ENCODE measurements at regions not wholly inside any gene's neighbourhood (a gene's known extent, or its start where the extent isn't known, plus 50 kb on each side); places are given as distances from the start of the nearest gene placed in this dataset.
A peak's percentile ranks its signal among the peaks of the same experiment; 100 is the strongest.

DNA sequence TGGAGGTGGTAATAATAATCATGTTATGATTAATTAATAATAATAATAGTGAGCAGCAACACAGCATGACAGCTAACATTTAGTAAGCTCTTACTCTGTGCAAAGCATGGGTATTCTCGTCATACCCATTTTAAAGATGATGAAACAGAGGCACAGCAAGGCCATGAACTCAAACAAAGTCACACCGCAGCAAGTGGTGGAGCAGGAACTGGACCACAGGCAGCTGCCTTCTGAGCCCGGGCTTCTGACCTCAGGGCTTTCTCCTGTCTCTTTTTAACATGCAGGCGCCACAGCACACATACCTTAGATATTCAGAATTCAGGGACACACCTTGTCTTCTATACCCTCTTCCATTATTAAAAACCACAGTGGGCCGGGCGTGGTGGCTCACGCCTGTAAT, 50.7 kb upstream of the SPATA12 start:
- no peak for TF ChIP-seq CTCF (IDR thresholded peaks at IDR 0.05; ENCODE audit: insufficient read depth, low read depth, low read length)
- DNase-seq (ENCODE audit: low read depth) = no peak
- H3K4me3 ChIP-seq (ENCODE audit: low read depth, low read length) = no peak overlapping the region

- TF ChIP-seq CTCF (IDR thresholded peaks at IDR 0.05; ENCODE audit: insufficient read depth, low read depth, low read length) = no peak
- peak; percentile 38 for DNase-seq (ENCODE audit: low read depth)
- no peak overlapping the region for H3K4me3 ChIP-seq (ENCODE audit: low read depth, low read length)
These were observed 51.1 kb upstream of the SPATA12 start for GRCh38 chr3:57009367-57009766.

DNA sequence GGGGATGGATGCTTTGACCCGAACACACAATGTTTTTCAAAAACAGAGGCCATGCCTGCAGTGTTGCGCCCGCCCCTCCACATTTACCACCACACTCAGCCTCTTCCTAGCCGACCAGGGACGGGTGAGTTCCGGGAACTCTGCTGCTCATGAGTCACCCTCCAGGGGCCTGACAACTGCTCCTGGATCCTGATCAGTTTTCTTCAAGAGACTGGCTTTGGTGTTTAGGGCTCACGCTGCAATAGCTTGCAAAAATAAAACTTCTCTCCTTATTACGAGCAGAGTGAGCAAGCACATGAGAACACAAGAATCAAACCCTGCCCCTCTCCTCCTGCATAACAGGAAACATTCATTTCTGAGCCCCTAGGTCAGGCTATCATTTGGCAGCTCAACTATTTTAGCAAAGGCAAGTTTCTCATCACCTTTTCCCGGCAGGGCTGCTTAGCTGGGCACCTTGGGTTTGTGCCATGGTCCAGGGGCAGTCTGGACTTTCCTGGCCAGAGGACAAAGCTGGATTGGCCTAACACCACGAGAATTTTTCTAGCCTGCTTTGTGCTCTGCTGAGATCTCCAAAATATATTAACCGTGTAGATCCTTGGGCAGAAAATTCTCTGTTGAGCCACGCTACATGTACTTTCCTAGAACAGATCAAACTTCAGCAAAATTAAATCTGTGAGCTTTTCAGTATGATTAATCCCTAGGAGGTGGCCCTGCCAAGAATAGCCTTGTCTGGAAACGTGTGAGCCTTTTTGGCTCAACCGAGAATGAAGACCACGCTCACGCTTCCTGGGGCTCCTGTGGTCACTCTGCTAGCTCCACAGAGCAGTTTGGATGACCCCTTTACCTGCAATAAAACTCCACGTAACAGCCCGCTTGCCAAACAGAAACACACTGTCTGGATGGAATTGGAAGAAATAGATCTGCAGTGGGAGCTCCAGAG, 52.7 kb upstream of the SPATA12 start:
- no peak overlapping the region for H3K4me3 ChIP-seq (ENCODE audit: low read depth, low read length)
- DNase-seq (ENCODE audit: low read depth) = peak; percentile 88
- TF ChIP-seq CTCF (IDR thresholded peaks at IDR 0.05; ENCODE audit: insufficient read depth, low read depth, low read length) = no peak

GRCh38 chr3:57006949-57007419, 53.5 kb upstream of the SPATA12 start:
- TF ChIP-seq CTCF (IDR thresholded peaks at IDR 0.05; ENCODE audit: insufficient read depth, low read depth, low read length) = peak; percentile 17
- no peak overlapping the region for H3K4me3 ChIP-seq (ENCODE audit: low read depth, low read length)
- peak; percentile 79 for DNase-seq (ENCODE audit: low read depth)

DNA sequence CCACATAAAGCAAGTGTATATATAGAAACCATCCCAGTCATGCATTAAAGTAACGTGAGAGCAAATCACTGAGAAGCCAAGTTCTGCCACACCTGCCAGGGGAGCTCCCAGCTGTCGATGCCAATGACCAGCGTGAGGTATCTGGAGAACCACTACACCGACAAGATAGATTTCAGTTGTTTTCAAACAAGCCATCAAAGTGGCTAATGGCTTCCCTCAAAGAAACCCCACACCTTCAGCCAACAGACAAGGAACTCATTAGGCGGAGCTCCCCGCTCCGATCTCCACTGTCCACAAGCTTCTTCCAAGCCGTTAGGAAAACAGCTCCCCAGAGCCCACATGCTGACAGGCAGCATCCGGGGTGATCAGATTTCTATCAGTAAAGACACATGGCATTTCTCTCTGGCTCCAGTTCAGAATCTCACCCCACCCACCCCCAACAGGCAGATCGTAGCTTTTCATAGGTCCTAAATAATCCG, 54.2 kb upstream of the SPATA12 start:
- no peak overlapping the region for H3K4me3 ChIP-seq (ENCODE audit: low read depth, low read length)
- no peak for TF ChIP-seq CTCF (IDR thresholded peaks at IDR 0.05; ENCODE audit: insufficient read depth, low read depth, low read length)
- no peak for DNase-seq (ENCODE audit: low read depth)

DNA sequence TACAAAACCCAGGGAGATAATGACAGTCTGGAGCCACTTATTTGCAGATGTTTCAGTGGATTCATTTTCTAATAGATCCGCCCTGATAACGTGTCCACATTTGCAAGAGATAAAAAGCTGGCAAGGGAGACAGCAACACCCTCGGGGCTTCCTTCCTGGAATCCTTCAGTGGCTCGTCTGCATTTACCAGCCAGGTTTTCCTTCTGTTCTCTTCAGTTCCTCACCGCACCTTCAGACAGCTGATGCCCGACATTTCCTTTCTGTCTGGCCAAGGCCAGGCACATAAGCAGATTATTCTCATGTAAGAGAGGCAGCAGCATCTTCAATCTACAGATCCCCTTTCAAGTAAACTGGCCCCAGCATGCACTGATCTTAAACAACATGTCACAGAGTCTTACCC, 56.2 kb upstream of the SPATA12 start:
- TF ChIP-seq CTCF (IDR thresholded peaks at IDR 0.05; ENCODE audit: insufficient read depth, low read depth, low read length) = no peak
- DNase-seq (ENCODE audit: low read depth) = no peak
- H3K4me3 ChIP-seq (ENCODE audit: low read depth, low read length) = no peak overlapping the region
